Stimulated activated CD4-positive, alpha-beta T cell treated with anti-CD3 and anti-CD28 coated beads, Interleukin-15, amount 100 ng/mL, for 48 hours (primary cell): ENCODE measurements at regions not wholly inside any gene's neighbourhood (a gene's known extent, or its start where the extent isn't known, plus 50 kb on each side); places are given as distances from the start of the nearest gene placed in this dataset.

Experiments used
- DNase-seq, 2 donors: peaks; one replicate each; pipeline ENCODE4 v3.0.0-alpha.2; 2020; ENCODE audit warnings: low read depth in 2 of 2

DNA sequence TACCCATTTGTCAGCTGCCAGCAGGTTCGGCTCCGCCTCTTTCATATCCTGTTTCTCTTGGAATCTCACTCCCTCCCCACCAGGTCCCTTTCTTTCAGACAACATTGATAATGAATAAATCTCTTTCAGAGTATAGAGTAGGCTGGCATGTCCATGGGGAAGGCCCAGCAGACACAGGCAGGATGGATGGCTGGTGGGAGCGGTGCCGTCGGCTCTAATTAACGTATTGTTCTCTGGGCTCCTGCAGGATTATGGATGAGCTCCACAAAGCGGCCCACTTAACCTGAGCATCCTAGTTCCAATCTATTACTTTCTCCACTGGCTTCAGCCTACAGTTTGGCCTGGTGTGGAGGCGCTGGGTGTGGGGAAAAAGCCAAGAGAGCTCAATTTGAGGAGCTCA lies 588.0 kb downstream of the BUD13 start:
- DNase-seq: no peak

GRCh38 chr11:116182356-116182966 lies 590.3 kb downstream of the BUD13 start:
- no peak for DNase-seq

DNA sequence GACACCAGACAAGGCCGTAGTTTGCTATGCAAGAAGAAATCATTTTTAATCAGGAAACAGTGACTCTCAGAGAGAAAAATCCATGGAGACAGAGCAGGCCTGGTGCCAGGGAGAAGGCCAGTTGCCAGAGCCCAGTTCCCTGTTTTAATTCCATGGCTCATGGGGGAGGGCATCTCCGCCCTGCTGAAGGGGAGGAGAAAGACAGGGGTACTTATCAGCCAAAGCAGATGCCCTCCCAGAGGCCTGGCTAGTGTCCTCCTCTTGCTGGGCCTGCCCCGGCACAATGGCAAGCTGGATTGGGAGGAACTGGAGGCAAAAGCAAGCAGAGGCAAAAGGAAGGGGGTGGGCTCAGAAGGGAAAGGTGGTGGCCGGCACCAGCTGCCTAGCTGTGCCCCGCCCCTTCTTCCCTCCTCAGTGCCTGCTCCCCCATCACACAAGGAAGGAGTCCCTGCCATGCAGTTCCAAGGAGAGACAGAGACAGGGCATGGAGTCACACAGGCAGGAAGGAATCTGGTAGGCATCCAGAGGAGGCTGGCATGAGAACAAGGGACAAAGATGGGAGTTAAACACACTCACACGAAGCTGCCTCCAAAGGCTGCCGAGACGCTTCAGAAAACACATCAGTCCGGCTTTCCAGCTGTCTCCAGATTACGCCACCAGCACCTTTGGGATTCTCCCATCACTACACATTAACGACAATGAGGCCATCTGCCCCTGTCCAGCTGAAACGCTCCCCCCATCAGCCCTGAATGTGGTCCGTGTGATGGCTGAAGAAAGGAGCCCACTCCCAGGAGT lies 591.8 kb downstream of the BUD13 start:
- no peak for DNase-seq

DNA sequence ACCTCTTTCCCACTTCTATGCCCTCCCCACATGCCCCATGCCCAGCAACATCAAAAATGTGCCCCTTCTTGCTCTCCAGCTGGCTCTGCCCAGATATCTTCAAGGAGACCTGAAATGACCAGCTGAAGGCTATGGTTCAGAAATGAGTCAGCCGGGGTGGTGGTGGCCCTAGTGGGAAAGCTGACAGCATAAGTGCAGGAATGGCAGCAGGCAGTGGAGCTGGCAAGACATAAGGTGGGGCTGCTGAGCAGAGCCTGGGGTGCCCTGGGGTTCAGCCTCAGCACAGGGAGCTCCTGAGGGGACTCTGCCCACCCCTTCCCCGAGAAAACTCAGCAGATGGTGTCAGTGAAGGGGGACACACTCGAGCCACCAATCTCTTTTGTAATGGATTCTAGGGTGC lies 593.4 kb downstream of the BUD13 start:
- no peak for DNase-seq

GRCh38 chr11:116177521-116178210 lies 595.1 kb downstream of the BUD13 start:
- DNase-seq: no peak

GRCh38 chr11:116176484-116177005 lies 596.2 kb downstream of the BUD13 start:
- DNase-seq: no peak

- DNase-seq: no peak
Measured at GRCh38 chr11:116175707-116176106, 597.1 kb downstream of the BUD13 start.

DNA sequence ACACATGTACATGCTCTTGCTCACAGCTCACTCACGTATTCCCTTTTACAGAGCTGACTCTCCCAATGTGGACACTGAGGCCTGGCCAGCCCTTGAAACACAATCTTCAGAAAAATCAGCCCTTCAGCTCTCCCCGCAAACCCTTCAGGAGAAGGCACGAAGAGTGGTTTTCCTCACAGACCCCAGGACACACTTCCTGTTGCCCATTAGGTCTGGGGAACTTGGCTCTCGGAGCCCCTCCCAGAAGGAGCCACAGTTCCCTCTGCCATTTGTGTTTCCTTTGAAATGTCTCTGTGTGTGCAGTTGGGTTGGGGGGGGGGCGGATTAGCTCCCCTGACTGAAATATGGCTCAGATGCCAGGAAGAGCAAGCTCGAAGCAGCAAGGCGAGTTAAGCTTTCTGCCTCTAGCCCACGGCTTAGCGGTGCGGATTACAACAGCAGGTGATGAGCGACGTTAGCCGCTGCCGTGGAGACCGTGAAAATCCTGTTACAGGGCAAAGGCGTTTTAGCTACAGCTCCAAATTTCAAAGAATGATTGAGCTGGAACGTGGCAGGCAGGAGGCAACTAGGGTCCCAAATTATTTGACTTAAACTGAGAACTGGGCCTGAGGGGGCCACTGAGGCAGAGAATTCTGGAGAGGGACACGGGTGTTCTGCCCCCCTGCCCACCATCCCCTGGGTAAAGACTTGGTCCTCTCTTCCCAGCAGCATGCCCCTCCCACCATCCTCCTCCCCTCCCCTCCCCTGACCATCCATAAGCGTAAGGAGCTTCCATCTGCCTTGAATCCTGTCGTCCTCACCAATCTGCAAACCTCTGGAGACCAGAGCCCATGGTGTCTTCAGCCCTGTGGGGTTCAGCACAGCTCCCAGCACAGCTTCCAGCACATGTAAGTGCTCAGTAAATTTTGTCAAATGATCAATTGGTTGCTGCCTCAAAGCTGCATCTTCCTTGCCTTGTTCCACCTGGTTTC lies 598.6 kb downstream of the BUD13 start:
- no peak for DNase-seq

GRCh38 chr11:116173506-116173905 lies 599.3 kb downstream of the BUD13 start:
- no peak for DNase-seq

GRCh38 chr11:116172851-116173250 lies 599.9 kb downstream of the BUD13 start:
- DNase-seq: no peak

DNA sequence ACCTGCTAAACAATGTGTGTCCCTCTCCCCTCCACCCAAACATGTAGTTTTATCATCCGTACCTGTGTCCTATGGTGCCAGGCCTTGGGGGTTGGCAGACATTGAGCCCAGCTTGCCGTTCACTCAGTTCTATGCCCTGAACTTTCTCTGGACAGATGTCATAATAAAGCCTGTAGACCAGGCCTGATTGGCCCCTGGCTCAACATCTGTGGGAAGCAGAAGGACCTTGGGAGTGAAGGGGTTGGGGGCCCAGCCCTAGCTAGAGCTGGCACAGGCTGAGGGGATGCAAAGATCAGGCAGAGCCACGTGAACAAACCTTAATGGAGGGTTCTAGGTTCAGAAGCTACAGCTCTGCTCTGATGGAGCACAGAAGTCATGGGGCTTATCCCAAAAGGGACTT lies 600.6 kb downstream of the BUD13 start:
- DNase-seq: no peak

GRCh38 chr11:116171271-116172140 lies 601.3 kb downstream of the BUD13 start:
- no peak for DNase-seq

- DNase-seq: no peak
Measured at GRCh38 chr11:116170526-116171120, 602.2 kb downstream of the BUD13 start.

DNA sequence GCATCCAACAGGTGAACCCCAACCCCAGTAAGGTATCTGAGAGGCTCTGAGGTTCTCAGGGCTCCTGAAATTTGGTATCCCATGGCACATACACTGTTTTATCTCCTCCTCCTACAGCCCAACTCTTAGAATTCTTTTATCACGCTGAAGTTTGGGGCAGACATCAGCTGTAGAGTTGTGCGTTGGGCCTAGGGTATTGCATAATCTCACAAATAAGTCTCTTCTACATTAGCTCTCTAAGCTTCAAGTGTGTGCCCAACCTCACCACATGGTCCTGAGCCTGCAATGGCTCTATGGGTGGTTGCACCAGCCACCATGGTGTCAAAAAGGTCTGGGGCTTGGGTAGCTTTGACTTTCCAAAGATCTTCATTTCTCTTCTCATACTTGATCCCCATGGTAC lies 603.0 kb downstream of the BUD13 start:
- DNase-seq: no peak

- no peak for DNase-seq
Measured at GRCh38 chr11:116168459-116168787, 604.4 kb downstream of the BUD13 start.

DNA sequence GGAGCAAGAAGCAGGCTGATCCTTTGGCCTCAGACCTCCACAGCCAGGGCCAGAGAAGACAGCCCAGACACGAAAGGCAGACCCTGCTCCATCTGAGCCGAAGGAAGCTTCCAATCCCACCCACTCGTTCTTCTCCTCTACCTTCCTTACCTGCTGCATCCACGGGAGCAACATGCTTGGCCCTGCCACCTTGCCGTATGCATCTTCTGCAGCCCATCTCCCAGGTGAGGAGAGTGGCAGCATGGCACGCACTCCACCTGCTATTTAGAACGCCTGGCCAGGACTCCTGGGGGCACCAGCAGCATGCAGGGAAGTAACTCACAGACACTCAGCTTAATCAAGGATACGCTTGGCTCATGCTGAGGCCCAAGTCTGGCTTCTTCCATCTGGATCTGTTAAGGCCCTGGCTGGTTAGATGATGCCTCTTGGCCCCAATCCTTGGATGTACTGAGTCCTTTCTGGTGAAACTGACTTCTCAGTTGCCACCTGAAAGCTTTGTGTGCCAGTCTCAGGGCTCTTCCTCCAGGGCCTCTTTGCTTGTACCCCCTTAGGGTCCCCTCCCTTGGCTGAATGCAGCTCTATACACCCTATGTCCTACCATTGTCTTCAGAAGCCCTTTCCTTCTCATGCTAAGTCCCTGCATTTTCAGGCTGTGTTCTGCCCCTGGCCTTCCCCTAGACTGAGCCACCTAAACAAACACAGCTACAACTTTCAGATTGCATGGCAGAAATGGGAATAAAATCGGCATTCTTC lies 604.9 kb downstream of the BUD13 start:
- no peak for DNase-seq

DNA sequence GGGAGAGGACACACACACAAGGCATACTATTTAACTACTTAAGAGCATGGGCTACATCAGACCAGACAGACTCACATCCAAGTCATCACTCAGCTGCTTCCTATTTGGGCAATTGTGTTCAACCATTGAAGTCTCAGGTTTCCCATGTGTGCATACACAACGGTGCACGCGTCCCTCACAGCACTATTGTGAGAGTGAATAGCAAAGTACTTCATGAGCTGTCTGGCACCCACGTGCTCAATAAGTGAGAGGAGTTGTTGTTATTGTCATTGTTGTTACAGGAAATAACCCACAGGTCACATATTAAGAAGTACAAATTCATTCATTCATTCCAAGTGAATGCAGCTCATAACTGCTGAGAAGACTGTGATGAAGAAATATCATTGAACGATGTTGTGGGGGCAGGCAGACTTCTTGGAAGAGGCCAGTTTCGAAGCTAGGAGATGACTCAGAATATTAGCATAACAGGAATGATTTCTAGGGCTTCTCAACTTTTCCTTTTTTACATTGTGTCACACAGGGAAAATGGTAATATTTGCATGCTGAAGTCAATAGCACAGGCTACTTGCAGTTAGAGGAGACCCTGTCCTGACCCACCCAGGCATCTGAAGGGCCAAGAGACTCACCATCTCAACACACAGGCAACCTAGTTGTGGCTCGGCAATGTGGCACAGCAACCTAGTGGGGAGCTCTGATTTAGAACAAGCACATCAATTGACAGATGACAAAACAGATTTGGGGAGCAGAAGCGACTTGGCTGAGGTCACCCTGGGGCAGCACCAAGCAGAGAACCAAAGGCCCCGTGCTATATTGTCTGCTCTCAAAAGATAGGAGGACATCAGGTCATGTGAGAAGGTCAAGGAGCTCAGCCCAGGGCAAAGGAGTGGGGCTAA lies 606.0 kb downstream of the BUD13 start:
- DNase-seq: no peak

- no peak for DNase-seq
Measured at GRCh38 chr11:116164843-116165242, 607.9 kb downstream of the BUD13 start.

- no peak for DNase-seq
Measured at GRCh38 chr11:116162886-116163230, 609.9 kb downstream of the BUD13 start.
